Testis (tissue), 2 donors: ENCODE measurements at regions not wholly inside any gene's neighbourhood (a gene's known extent, or its start where the extent isn't known, plus 50 kb on each side); places are given as distances from the start of the nearest gene placed in this dataset.
A peak's percentile ranks its signal among the peaks of the same experiment; 100 is the strongest.

Experiments used
- DNase-seq: peaks from one replicate; pipeline ENCODE4 v3.0.0-alpha.2; 2019
- H3K27ac ChIP-seq, 2 donors: fragments of 200-600 bp; sonication (generic); one replicate each; pipeline ENCODE4 v1.5.1; 2019
- H3K27me3 ChIP-seq: fragments of 200-600 bp; sonication (generic); one replicate; pipeline ENCODE4 v1.5.1; 2019
- H3K36me3 ChIP-seq: fragments of 200-600 bp; sonication (generic); one replicate; pipeline ENCODE4 v1.5.1; 2017; ENCODE audit warnings: low read depth; ENCODE audit errors: missing control alignments
- H3K4me1 ChIP-seq: fragments of 200-600 bp; sonication (generic); one replicate; pipeline ENCODE4 v1.5.1; 2019
- H3K4me3 ChIP-seq, 2 donors: fragments of 200-600 bp; sonication (generic); one replicate each; pipeline ENCODE4 v1.5.1; 2017 to 2019
- H3K9me3 ChIP-seq: fragments of 200-600 bp; sonication (generic); one replicate; pipeline ENCODE4 v1.5.1; 2017
- POLR2A ChIP-seq: fragments of 450-650 bp; IDR thresholded peaks from one replicate; pipeline ENCODE4 v1.6.1; 2017; ENCODE audit warnings: antibody characterized with exemption, mild to moderate bottlenecking, moderate library complexity
- WGBS, 2 donors: methylation state at CpG; one replicate each; pipeline ENCODE4 v1.1.5; 2018; 5-methylcytosine and 5-hydroxymethylcytosine counted together
- intact Hi-C: fragments of 100-400 bp; cut with DNase I; formaldehyde crosslinking; loops from one replicate; pipeline ENCODE4 v1.15.1; 2023; ENCODE audit warnings: low total_unique reads
- TF ChIP-seq, protein P1 (sequence below), 3 experiments: fragments of 450-650 bp in 2 of 3; fragments of 200-600 bp in 1 of 3; sonication (generic) in 1 of 3; IDR thresholded peaks; one replicate each; pipeline ENCODE4 v1.5.1; 2016 to 2019; ENCODE audit warnings: antibody characterized with exemption in 3 of 3, mild to moderate bottlenecking in 2 of 3, moderate library complexity in 1 of 3

DNA sequence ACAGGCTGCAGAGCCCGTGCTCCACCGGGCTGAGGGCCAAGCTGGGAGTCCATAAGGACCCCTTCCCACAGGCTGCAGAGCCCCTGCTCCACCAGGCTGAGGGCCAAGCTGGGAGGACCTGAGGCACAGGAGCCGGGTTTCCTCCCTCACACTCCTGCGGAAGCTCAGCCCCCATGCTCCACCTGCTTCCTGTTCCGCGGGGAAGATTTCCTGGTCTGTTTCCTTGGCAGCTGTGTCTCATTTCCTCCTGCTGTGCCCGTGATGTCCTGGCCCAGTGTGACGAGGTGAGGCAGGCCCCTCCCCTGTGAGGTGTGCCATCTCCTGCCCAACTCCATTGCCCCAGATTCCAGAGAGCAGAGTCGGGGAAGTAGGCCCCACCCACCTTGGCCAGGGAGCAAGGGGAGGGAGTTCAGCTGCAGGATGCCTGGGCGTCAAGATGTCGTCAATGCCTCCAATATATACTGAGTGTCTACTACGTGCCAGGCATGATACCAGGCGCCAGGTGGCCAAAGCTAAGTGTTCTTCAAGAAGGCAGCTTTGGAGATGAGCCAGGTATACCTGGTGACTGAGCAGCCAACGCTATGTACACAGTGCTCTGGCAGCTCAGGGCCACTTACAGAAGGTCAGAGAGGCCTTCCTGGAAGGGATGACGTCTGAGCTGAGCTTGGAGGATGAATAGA is 58.8 kb downstream of the NAV1 start:
- H3K4me1 ChIP-seq = peaks cover 21% of the 10 kb centered on the region
- no peaks in the 10 kb centered on the region for H3K36me3 ChIP-seq
- intact Hi-C loops = no loop called here
- DNase-seq = no peak
- TF ChIP-seq POLR2A = no peak
- TF ChIP-seq, protein P1, sequence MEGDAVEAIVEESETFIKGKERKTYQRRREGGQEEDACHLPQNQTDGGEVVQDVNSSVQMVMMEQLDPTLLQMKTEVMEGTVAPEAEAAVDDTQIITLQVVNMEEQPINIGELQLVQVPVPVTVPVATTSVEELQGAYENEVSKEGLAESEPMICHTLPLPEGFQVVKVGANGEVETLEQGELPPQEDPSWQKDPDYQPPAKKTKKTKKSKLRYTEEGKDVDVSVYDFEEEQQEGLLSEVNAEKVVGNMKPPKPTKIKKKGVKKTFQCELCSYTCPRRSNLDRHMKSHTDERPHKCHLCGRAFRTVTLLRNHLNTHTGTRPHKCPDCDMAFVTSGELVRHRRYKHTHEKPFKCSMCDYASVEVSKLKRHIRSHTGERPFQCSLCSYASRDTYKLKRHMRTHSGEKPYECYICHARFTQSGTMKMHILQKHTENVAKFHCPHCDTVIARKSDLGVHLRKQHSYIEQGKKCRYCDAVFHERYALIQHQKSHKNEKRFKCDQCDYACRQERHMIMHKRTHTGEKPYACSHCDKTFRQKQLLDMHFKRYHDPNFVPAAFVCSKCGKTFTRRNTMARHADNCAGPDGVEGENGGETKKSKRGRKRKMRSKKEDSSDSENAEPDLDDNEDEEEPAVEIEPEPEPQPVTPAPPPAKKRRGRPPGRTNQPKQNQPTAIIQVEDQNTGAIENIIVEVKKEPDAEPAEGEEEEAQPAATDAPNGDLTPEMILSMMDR (IDR thresholded peaks at IDR 0.05) = no peak
- WGBS, 2 donors = 46 to 75% methylated on average over 8 to 15 of the region's 15 CpGs
- no peak overlapping the region for H3K4me3 ChIP-seq
- H3K27ac ChIP-seq = peak overlapping the region in 1 of 2 donors; percentile 54
- no peaks in the 10 kb centered on the region for H3K27me3 ChIP-seq
- H3K9me3 ChIP-seq = no peaks in the 10 kb centered on the region

DNA sequence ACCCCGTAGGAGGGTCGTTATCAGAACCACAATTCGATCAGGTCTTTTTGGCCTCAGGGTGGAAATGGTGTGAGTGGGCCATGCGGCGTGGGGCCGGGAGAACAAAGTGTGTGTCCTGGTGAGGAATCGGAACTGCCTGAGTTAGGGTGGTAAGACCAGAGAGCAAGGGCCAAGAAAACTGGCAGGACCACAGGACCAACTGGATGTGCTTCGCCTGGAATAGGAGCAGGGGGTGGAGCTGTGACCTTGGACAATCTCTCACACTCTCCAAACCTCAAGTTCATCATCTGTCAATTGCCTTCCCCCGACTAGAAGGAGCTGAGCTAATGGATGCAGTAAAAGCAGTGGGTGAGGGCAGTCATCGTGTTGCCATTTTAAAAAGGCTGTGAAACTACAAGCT is 59.5 kb downstream of the NAV1 start:
- Histone ChIP-seq H3K27ac (peak overlapping the region in 1 of 2 donors; percentile 54), H3K27me3 (no peaks in the 10 kb centered on the region), H3K4me3 (no peak overlapping the region), H3K36me3 (no peaks in the 10 kb centered on the region), H3K9me3 (no peaks in the 10 kb centered on the region), H3K4me1 (peaks cover 21% of the 10 kb centered on the region)
- intact Hi-C loops = no loop called here
- TF ChIP-seq, protein P1 (IDR thresholded peaks at IDR 0.05) = no peak
- no peak for TF ChIP-seq POLR2A
- DNase-seq = no peak
- WGBS, 2 donors = 83 to 85% methylated on average over 10 of the region's 10 CpGs

DNA sequence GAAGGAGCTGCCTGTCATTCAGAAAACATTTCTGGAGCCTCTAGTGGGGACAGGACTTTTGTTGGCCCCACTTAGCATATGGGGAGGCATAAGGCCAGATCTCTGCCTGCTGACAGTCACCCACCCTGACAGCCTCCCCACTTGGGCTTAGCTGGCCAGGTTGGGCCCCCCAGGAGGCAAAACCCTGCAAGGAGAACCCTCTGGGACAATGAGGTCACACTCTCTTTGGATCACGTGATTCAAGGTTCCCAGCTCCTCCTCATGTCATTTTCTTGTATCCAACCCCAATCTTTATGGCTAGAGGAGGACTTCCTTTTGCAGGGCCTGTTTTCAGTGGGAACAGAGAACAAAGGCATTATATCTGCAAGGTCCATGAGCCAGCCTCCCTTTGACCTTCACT is 60.0 kb downstream of the NAV1 start:
- Histone ChIP-seq H3K36me3 (no peaks in the 10 kb centered on the region), H3K4me1 (peaks cover 21% of the 10 kb centered on the region), H3K27ac (peak overlapping the region in 1 of 2 donors; percentile 54), H3K27me3 (no peaks in the 10 kb centered on the region), H3K4me3 (no peak overlapping the region), H3K9me3 (no peaks in the 10 kb centered on the region)
- intact Hi-C loops = no loop called here
- no peak for TF ChIP-seq POLR2A
- TF ChIP-seq, protein P1 (IDR thresholded peaks at IDR 0.05) = no peak
- peak; percentile 36 for DNase-seq
- WGBS, 2 donors = 38 to 50% methylated on average over 1 of the region's 1 CpG

DNA sequence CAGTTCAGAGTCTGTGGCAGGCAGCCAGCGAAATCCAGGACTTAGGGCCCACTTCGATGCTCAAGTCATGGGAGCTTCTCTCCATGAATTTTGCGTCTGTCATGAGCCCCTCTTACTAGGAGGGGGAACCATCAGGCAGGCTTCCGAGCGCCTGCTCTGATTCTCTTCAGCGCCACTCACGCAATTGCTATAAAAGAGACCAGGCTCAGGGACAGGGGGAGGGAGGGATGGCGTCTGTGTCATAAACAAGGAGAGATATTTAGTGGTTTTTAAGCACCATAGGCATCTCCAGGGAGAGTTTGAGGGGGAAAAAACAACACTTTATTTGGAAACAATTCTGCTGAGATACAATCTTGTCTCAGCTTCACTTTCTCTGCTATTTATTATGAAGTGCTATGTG is 60.6 kb downstream of the NAV1 start:
- Histone ChIP-seq H3K9me3 (no peaks in the 10 kb centered on the region), H3K4me3 (no peak overlapping the region), H3K27ac (peak overlapping the region in 1 of 2 donors; percentile 36), H3K27me3 (no peaks in the 10 kb centered on the region), H3K36me3 (no peaks in the 10 kb centered on the region), H3K4me1 (peaks cover 21% of the 10 kb centered on the region)
- no peak for DNase-seq
- intact Hi-C loops = no loop called here
- TF ChIP-seq, protein P1 (IDR thresholded peaks at IDR 0.05) = no peak
- TF ChIP-seq POLR2A = no peak
- WGBS, 2 donors = 68 to 88% methylated on average over 8 of the region's 8 CpGs
